Endothelial cell of hepatic sinusoid (primary cell): ENCODE measurements at regions not wholly inside any gene's neighbourhood (a gene's known extent, or its start where the extent isn't known, plus 50 kb on each side); places are given as distances from the start of the nearest gene placed in this dataset.
"Not testable (repeated sequence)": the region's sequence is repeated elsewhere in the genome, so short reads cannot be mapped to it uniquely, and the experiment has no call there.

ENCODE experiments used
- in situ Hi-C: cut with HindIII; loops from 2 replicates; pipeline ENCODE4 v1.10.0; 2017; ENCODE audit warnings: low sequenced_read_pairs

GRCh38 chr9:31824860-31825259 lies 559.6 kb upstream of the ACO1 start:
- in situ Hi-C loops: no loop called here

DNA sequence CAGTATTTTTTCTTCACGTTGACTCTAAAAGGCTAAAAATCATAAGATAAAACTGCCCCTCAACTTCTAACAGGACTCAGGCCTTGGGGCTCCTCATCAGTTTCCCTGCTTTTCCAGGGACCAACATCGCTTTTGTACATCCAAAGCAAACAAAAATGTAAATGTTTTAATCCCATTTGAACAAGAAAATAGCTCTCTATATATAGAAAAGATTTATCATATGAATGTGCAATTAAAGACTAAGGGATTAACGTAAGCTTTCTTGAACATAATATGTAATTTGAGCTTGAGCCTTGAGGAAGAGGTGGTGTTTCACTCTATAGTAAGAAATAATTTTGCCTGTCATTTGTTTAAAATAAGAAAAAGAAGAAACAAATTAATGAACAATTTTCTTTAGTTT lies 547.2 kb upstream of the ACO1 start:
- in situ Hi-C loops: no loop called here

DNA sequence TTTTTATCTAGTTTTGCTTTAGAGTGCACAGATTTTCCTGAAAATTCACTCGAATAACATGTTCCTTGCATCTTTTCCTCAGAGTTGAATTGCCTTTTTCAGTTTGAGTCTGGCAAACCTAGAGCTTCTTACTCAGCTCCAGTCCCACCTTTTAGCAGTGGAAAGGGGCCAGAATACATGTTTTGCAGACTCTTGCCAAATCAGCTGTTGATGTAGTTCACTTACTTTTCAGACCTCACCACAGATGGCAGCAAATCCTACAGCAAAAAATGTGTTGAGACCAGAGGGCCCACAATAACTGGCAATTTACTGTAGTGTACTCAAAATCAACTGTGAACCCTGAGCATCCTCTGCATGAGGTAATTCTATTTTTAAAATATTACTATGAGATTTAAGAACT lies 545.2 kb upstream of the ACO1 start:
- in situ Hi-C loops: no loop called here

- in situ Hi-C loops: no loop called here
Observed at GRCh38 chr9:31840702-31841101, 543.7 kb upstream of the ACO1 start.

- in situ Hi-C loops: no loop called here
Observed at GRCh38 chr9:31847963-31848362, 536.5 kb upstream of the ACO1 start.

DNA sequence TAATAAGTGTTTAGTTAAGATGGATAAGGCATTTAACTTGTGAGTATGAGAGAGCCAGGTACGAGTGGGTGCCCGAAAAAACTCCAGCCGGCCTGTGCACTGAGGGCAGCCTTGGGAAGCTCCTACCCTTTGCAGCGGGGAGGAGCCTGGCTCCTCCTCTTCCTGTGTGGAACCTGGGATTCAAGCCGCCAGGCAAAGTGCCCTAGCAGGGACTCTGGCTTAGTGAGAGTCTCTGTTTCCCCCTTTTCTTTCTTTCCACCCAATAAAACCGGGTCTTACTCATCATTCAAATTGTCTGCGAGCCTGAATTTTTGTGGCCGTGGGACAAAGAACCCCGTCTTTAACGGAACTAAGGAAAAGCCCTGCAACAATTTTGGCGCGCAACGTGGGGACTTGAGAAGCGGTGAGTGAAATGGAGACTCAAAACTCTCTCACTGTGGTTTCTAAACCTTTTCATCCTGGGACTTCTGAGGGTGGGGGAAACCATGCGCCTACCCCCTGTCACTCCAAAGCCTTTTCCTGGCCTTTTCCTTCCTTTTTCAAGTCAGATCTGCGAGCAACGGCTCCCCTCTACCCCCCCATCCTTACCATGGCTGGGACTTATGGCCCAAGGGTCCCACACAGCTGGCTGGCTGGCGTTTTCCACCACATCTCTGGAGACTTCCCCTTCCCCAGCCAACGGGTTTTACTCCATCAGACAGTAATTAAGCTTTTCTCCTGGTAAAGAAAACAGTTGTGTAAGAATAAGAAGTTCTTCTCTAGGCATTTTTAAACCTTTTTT lies 535.7 kb upstream of the ACO1 start:
- in situ Hi-C loops: no loop called here

- in situ Hi-C loops: no loop called here
Observed at GRCh38 chr9:31854187-31854586, 530.3 kb upstream of the ACO1 start.

- in situ Hi-C loops: no loop called here
Observed at GRCh38 chr9:31868830-31869229, 515.6 kb upstream of the ACO1 start.

DNA sequence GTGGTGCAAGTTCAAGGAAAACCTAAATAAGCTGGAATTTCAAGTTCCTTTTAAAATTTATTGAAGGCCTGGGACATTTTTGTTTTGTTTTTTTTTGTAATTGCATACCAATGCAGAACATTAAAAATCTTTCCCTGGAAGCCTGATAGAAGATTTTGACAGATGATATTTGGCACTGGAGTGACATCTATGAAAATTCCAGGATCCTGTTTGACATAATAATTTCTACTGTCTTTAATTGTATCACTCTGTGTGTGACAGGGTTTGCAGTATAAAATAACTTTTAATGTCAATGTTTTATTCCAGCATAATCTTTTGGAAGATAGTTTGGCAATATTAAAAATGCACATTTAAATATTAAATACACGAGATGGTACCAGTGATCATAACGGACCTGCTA lies 514.2 kb upstream of the ACO1 start:
- in situ Hi-C loops: no loop called here

DNA sequence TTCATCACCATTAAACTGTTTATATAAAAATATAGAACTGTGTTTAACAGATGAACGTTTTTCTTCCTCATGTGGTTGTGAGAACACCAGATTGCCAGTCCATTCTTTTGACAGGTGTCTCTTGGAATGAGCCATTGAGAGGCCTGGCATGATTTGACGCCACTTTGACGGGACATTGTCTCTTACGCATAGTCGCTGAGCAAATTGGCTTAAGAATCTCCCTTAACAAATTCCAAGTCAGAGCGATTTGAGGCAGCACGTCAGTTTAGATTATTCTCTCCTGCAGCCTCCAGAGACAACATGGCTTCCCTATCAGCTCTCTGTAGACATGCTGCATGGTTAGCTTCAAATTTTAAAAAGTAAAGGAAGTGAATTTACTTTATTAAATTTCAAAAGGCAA lies 510.7 kb upstream of the ACO1 start:
- in situ Hi-C loops: no loop called here

DNA sequence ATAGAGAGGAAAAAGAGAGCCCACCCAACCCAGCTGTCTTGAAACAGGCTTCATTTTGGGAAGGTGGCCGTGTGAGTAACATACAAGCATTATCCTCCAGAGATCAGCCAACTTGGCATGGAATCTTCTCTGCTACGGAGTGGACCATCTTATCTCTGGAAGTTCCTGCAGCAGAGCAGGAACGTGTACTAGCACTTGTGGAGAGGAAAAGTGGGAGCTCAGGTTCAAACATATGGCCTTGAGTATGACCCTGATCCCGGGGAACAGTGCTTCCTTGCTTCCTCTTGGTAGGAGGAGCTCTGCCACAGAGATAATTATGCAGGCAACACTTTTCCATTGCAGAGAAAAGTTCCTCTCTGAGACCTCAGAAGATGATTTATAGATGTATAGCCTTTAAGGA lies 490.4 kb upstream of the ACO1 start:
- in situ Hi-C loops: no loop called here

GRCh38 chr9:31908158-31908890 lies 476.1 kb upstream of the ACO1 start:
- in situ Hi-C loops: no loop called here

DNA sequence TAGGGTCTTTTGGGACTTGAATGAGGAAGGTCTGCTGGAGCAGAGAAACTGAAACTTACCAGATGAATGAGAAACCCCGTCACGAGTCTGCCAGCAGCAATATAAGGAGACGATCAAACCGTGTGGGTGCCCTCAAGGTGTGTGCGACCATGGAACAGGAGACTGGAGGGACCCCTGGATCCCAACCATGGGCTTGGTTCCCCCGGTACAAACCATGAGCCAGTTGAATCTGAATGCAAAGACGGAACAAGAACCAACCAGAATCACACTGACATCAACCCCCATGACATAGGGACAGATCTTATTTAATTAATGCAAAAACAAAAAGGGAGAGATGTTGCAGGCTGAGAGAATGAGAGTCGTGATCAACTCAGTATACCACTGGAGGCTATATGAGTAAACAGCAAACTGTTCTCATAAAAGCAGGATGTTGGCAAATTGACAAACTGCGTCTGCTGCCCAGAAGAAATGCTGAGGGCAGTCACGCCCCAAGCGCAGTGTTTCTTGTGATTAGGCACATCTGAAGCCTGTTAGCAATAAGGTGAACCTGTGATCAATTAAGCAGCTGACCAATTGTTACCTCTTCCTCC lies 475.5 kb upstream of the ACO1 start:
- in situ Hi-C loops: no loop called here

DNA sequence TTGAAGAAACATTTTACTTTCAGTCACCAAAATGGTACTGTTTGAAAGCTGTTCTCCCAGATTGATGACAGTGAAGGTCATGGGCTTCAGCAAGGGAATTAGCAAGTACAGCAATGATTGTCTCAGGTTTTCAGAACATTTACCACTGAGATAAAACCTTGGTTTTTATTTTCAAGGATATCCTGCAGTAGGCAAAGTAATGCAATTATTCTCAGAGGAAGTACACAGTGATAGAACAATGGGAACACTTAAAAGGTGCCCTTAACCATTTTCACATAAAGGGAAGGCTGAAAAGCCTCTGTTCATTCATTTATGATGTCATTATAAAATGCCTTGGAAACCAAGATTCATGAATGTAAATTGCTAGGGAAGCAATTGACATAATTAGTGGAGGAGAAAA lies 471.8 kb upstream of the ACO1 start:
- in situ Hi-C loops: no loop called here

DNA sequence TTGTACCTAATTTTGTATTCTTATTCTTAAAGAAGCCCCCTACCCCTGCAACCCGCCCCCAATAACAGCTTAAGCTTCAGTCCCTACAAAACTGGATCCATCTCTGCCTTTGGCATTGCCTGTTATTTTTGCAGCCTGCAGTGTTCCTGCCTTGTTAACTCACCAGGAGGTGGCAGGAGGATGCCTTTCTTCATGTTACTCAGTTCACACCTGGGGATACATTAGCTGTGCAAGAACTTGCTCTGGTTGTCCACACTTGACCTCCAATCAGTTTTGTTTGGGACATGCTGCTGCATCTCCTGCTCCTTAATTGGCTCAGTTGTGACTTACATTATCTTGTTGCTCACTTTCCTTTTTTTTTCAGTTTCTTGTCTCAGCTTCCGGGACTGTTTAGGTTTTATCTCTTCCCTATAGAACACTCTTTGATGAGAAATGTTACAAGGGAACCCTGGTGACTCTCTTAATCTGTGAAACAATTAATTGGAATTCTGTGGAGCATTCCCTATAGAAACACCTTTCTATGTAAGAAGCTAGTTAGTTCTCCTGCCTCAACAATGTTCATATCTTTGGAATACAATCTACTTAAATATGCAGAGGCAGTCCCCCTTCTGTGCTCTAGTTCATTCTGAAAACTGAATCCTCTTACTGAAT lies 467.7 kb upstream of the ACO1 start:
- in situ Hi-C loops: loop anchor here (5.0 kb wide), 1 partner anchor 61 kb away; no protein-coding TSS in a partner anchor

DNA sequence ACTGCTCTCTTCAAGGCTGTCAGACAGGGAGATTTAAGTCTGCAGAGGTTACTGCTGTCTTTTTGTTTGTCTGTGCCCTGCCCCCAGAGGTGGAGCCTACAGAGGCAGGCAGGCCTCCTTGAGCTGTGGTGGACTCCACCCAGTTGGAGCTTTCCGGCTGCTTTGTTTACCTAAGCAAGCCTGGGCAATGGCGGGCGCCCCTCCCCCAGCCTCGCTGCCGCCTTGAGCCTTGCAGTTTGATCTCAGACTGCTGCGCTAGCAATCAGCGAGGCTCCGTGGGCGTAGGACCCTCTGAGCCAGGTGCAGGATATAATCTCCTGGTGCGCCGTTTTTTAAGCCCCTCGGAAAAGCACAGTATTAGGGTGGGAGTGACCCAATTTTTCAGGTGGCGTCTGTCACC lies 446.7 kb upstream of the ACO1 start:
- in situ Hi-C loops: not testable (repeated sequence)

DNA sequence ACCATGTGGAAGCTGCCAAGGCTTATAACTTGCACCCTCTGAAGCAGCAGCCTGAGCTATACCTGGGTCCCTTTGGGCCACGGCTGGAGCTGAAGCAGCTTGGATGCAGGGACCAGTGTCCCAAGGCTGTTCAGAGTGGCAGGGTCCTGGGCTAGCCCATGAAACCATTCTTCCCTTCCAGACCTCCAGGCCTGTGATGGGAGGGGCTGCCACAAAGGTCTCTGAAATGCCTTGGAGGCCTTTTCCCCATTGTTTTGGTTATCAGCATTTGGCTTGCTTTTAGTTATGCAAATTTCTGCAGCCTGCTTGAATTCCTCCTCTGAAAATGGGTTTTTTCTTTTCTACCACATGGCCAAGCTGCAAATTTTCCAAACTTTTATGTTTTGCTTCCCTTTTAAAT lies 433.7 kb upstream of the ACO1 start:
- in situ Hi-C loops: no loop called here

- in situ Hi-C loops: no loop called here
Observed at GRCh38 chr9:31958572-31958971, 425.9 kb upstream of the ACO1 start.

DNA sequence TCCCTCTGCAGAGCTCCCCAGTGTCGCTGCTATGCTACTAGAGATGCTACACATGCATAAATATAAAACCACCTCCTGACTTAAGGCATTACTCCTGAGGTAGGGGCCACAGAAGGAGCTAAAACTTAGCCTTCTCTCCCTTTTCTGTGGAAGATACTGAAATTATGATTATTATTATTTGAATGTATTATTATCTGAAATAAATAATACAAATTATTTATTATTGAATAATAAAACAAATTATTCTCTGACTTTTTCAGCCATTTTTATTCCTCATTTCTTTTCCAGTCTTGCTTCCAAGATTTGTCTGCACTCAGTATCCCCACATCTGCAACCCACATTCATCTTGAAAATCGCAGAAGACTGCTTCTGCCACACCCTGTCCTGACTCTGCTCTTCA lies 414.9 kb upstream of the ACO1 start:
- in situ Hi-C loops: no loop called here

DNA sequence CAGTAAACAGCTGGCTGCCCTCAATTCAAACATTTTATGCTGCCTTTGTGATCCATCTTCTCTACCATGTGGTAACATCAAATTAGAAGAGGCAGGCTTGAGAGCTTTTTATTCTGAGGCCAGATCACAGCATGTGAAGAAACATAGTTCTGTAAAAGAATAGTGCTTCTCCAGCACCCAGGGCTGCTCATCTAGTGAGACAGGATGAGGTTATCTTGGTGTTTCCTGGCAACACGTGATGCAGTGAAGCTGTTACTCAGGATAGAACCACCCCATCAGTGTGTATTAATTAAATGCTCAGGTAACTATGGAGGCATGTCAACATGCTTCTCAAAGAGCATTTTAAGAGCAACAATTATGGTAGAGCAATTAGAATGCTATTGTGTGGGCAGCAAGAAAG lies 400.5 kb upstream of the ACO1 start:
- in situ Hi-C loops: no loop called here

DNA sequence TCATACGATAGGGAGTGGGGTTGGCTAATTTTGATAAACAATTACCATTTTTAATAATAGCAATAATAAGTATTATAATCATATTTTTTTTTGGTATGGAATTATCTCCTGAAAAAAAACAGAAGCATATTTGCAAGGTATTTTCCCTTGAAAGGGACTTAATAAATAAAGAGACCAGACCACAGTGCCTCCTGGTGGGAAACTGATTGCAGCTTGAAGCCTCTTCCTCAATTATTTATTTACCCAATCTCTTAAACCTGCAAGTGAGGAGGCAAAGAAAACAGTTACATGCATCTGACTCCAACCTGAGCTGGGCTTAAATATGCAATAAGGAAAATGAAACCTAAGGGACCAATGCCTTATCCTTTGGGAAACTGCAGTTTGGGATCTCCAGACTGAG lies 388.1 kb upstream of the ACO1 start:
- in situ Hi-C loops: no loop called here
